ENCODE measurements at regions not wholly inside any gene's neighbourhood (a gene's known extent, or its start where the extent isn't known, plus 50 kb on each side); places are given as distances from the start of the nearest gene placed in this dataset.

GRCh38 chr20:22471156-22471836 lies 113.1 kb downstream of the FOXA2 start:
- FAIRE-seq = no peak
- DNase-seq (ENCODE audit: insufficient read length, low spot score) = no peak

GRCh38 chr20:22470620-22471026 lies 113.7 kb downstream of the FOXA2 start:
- no peak for DNase-seq (ENCODE audit: insufficient read length, low spot score)

DNA sequence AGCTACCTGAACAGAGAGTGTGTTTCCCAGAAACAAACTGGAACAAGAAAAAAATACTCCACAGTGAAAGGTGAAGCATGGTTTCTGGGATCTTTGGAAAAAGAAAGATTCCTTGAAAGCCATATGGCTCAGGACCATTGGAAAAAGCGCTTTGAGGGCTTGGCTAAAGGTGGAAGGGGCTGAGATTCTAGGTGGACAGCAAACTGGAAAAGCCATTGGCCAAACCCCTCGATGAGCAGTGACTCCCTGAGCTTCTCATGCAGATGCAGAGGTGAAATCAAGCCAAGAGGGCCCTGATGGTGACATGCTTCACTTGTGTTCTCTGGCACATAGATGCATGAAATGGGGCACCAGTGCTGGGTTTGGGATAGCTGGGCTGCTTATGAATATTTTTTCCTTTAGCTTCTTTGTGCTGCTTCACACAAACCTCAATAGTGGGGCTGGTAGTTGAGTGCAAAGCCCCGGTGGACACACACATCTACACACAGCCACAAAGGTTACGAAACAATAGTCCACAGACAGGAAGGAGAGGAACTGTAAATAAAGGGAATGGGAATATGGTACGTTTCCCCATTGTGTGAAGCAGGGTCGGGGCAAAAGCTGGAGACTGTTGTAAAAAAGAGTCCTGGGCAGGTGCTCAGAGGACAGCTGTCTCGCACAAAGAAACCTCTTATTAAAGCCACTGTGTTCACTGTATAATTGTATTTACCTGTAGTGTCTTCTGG lies 117.8 kb downstream of the FOXA2 start:
- DNase-seq (ENCODE audit: insufficient read length, low spot score) (no peak), FAIRE-seq (no peak)

More at GRCh38 chr20:22470620-22471026, 113.7 kb downstream of the FOXA2 start:
- no peak for FAIRE-seq

DNA sequence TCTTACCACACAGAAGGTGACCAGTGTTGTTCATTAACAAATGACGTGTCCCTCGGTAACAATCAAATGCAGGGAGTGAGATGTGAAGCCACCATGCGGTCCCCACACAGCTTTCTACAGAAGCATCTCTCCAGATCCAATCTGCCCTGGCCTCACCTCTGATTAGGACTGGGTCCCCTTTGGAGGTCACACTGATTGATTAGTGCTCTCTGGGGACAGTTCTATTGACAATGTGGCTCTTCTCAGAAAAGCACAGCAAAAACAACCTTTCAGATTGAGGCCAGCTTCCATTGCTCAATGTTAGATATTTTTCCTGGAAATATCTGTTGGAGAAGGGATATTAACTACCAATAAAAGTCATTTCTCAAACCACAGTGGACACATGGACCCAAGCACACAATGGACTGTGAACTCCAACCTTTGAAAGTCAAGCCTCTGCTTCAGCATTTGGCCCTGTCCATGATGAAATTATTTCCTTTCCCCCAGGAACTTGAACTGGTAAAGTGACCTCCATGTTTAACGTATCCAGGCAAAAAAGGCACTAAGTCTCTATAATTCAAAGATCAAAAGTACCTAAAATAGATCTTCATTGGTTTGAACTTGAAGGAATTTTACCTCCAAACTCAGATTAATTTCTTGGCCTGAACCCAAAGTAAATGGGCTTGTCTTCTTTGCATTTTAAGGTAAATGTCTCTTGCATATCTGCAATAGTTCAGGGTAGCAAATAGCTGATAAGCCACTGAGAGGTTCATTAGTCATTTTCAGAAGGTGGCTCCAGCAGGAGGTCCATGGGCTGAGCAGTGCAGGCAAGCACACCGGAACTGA lies 118.5 kb downstream of the FOXA2 start:
- DNase-seq (ENCODE audit: insufficient read length, low spot score) = no peak
- FAIRE-seq = no peak

DNA sequence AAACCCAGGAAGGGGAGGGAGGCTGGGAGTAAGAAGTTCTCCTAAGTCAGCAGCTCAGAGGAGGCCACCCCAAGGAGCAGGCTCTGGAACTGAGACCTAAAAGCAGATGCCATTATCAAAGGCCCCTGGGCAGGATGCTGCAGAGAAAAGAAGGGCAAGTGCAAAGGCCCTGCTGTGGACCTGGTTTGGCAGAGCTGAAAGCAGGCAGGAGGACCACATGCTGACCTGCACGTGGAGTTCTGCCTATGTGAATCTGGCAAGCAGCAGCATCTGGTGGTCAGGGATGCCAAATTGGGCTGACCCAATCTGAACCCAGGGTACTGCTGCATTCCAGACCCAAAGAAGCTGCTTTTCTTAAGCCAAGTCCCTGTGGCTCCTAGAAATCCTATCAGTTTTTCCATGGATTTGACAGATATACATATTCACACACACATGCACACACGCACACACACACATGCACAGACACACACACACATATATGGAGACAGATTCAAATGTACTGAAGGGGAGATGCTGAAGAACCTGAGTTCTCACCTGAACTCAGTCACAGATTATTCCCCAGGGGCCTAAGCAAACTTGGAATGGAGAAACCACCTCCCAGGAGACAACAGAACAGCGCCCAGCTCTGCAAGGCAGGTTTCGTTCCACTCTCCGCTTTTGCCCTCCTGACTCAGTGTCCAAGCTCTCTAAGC lies 119.9 kb downstream of the FOXA2 start:
- no peak for FAIRE-seq
- DNase-seq (ENCODE audit: insufficient read length, low spot score) = no peak

DNA sequence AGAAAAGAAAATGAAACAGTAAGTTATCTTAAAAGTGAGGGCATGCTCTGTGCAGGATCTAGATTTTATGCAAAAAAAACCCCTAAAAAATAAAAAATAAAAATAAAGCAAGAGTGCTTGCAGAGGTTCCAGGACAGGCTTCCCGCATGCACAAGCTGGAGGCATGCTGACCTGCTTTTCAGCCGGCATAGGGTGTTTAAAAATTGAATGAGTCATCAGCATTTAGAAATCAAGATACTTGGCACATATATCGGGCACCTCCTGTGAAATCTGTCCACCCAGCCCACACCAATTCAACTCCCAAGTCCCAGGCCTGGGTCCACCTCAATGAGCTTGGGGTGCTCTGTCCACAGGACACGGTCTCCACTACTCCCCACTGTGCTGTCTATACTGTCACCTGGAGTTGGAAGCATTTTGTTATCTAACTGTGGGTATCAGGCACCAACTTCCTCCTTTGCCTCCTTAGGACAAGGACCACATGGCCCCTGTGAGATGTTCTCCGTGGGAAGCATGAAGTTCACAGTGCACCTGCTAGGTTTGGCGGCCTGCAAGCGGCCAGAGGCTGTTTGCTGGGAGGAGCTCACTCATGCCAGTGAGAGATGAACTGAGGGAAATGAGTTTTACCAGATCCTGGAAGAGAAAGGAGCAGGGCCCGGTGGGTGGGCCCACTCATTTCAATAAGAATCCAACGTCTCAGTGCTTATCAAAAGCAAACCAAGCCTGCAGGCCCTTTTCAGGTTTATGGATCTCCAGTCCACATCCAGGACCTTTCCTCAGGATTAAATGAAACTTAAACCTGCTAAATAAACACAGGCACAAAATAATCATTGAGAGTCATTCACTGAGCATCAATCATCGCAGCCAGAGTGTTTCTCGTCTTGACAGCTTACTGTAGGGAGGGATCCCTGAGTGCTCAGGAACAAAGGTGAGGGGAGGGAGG lies 121.1 kb downstream of the FOXA2 start:
- DNase-seq (ENCODE audit: insufficient read length, low spot score) = no peak
- FAIRE-seq = no peak

GRCh38 chr20:22460803-22461202 lies 123.6 kb downstream of the FOXA2 start:
- no peak for DNase-seq (ENCODE audit: insufficient read length, low spot score)
- no peak for FAIRE-seq

- DNase-seq (ENCODE audit: insufficient read length, low spot score) (no peak), FAIRE-seq (no peak)
These were observed 124.1 kb downstream of the FOXA2 start for GRCh38 chr20:22460231-22460630.

DNA sequence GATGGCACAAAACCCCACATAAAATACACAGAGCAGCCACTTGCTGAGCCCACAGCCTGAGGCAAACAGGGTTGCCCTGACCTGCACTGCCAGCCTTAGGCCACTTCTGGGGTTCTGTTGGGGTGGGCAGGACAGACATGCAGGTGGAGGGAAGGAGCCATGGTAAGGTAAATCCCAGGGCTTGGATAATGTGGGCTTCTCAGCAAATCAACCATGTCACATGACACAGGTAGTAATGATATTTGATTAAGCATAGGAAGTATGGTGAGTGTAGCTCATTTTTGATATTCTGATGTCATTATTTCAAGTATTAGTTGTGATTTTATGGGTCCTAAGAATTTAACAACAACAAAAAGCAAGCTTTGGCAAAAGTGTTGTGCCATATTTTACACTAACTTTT lies 124.6 kb downstream of the FOXA2 start:
- no peak for FAIRE-seq
- DNase-seq (ENCODE audit: insufficient read length, low spot score) = no peak

GRCh38 chr20:22456109-22456508 lies 128.3 kb downstream of the FOXA2 start:
- no peak for DNase-seq (ENCODE audit: insufficient read length, low spot score)
- no peak for FAIRE-seq

- FAIRE-seq (no peak), DNase-seq (ENCODE audit: insufficient read length, low spot score) (no peak)
These were observed 129.1 kb downstream of the FOXA2 start for GRCh38 chr20:22455259-22455658.

DNA sequence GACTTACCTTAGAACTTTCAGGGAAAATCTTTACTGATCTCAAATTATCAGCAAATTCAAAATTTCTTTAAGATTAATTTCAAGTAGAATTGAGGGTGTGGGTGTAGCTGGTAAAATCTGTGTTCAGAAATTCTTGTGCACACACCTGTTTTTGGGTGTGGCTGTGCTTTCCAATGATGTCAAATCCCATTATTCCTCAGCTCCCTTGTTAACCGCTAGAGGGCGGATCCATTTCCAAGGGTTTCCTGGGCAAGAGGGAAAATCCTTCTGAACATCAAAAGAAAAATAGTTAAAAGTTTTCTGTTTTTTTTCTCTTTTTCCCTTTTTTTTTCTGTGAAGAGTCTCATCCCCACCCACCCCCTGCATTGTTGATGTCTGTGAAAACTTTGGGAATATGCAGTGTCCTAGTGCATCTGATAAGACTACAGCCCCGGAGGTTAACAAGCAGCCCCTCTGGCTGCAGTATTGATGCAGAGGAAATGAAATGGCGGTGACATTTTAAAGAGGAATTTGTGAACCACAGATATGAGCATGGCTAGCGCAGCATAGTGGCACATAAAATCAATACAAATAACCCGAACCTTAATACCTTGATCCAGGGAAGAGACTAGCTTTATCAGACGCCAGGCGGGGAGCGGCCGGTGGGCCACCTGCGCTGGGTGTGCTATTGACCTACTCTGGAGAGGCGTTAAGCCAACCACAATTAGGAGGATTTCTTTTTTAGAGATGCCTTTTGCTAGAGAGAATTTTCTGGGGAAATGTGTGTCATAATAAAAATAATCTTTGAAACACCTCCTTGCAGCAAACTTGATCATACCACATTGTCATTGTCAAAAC lies 130.9 kb downstream of the FOXA2 start:
- no peak for DNase-seq (ENCODE audit: insufficient read length, low spot score)
- no peak for FAIRE-seq

DNA sequence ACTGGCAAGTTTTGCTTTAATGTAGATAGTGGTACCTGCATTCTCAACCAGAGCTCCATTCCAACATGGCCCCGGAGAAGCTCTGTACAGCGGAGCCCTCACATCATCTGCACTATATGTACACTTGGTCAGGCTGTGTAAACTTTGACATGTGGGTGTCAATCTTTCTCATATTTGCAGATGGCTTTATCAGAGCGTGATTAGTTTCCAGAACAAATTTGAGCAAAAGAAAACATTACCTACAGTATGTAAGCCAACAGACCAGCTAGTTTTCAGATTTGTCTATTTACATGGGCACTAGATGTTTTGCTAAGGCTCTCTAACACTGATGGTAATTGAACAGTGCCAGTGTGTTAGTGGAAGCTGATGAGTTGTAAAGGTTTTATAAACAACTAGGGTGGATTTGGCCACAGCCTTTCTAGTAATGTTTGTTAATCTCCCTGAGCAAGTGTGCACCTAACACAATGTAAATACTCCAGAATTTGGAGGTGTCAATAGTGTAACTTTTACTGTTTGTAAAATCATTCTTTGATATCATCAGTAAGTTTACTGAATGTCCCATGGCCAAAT lies 131.8 kb downstream of the FOXA2 start:
- FAIRE-seq (no peak), DNase-seq (ENCODE audit: insufficient read length, low spot score) (no peak)

DNA sequence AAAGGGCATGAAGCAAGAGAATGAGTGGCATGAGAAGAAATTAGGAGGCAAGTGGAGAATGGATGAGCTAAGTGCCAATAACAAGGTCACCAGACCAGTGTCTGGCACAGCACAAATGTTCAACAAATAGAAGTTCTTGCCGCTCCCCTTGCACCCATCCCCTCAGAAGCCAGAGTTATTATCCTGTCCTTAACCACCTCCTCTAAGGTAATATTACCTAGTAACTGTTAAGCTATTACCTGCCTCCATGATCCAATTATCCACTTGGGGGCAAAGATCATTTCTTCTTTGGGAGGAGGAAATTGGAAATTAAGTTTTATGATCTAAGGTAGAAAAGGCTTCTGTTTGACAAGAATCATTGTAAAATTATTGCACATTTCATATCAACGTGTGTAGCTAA lies 133.8 kb downstream of the FOXA2 start:
- FAIRE-seq = no peak
- no peak for DNase-seq (ENCODE audit: insufficient read length, low spot score)

GRCh38 chr20:22449188-22449973 lies 135.0 kb downstream of the FOXA2 start:
- DNase-seq (ENCODE audit: insufficient read length, low spot score) (no peak), FAIRE-seq (no peak)

- FAIRE-seq = no peak
- no peak for DNase-seq (ENCODE audit: insufficient read length, low spot score)
These were observed 137.0 kb downstream of the FOXA2 start for GRCh38 chr20:22447447-22447778.

GRCh38 chr20:22446613-22447446 lies 137.5 kb downstream of the FOXA2 start:
- no peak for FAIRE-seq
- DNase-seq (ENCODE audit: insufficient read length, low spot score) = no peak

Data from GM19239 (cell line).